Suprapubic skin (tissue), 3 donors: ENCODE measurements at regions not wholly inside any gene's neighbourhood (a gene's known extent, or its start where the extent isn't known, plus 50 kb on each side); places are given as distances from the start of the nearest gene placed in this dataset.

ENCODE experiments used
- EP300 ChIP-seq: sonication (generic); formaldehyde crosslinking; IDR thresholded peaks from one replicate; pipeline ENCODE4 v1.6.1; 2017; ENCODE audit warnings: antibody characterized with exemption
- TF ChIP-seq, protein P1 (sequence below), 2 donors: fragments of 200-600 bp in 1 of 2; fragments of 450-650 bp in 1 of 2; sonication (generic) in 1 of 2; IDR thresholded peaks; one replicate each; pipeline ENCODE4 v1.5.1; 2016 to 2019; ENCODE audit warnings: antibody characterized with exemption in 2 of 2, mild to moderate bottlenecking in 1 of 2, moderate library complexity in 1 of 2

DNA sequence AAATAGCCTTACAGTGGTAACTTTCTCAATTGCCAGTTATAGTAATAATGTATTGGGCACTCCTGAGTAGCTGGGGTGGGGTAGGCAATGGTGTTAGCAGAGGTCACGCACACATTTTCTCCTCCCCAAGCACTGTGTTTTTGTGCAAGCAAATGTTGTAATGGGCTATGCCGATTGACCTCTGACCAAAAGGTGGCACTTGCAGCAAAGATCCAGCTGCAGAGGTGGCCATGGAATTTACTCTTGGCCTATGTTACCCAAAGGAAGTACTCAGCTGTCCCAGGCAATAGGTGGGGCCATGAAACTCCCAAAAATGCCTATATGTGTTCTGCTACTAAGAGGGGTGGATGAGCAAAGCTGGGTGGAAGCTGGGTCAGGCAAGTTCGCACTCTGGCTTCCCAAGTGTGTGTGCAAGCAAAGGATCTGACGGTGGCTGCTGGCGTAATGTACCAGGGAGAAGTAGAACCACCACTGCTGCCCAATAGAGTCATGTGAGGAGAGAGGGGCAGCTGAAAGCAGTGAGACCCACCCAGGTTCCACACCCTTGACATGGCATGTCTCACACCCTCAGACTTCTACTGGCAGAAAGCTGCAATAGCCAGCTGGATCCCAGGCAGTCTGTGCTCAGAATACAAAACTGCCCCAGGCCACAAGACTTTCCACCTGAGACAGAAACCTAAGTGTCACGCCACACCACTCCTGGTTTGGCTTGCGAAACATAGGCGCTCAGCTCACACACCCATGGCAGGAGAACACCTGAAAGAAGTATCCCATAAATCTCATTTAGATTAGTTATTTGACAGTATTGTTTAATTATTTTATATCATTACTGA is 353.3 kb upstream of the EMCN start:
- TF ChIP-seq, protein P1, sequence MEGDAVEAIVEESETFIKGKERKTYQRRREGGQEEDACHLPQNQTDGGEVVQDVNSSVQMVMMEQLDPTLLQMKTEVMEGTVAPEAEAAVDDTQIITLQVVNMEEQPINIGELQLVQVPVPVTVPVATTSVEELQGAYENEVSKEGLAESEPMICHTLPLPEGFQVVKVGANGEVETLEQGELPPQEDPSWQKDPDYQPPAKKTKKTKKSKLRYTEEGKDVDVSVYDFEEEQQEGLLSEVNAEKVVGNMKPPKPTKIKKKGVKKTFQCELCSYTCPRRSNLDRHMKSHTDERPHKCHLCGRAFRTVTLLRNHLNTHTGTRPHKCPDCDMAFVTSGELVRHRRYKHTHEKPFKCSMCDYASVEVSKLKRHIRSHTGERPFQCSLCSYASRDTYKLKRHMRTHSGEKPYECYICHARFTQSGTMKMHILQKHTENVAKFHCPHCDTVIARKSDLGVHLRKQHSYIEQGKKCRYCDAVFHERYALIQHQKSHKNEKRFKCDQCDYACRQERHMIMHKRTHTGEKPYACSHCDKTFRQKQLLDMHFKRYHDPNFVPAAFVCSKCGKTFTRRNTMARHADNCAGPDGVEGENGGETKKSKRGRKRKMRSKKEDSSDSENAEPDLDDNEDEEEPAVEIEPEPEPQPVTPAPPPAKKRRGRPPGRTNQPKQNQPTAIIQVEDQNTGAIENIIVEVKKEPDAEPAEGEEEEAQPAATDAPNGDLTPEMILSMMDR (IDR thresholded peaks at IDR 0.05), result no peak
- no peak for TF ChIP-seq EP300
